ENCODE measurements at regions not wholly inside any gene's neighbourhood (a gene's known extent, or its start where the extent isn't known, plus 50 kb on each side); places are given as distances from the start of the nearest gene placed in this dataset.

DNA sequence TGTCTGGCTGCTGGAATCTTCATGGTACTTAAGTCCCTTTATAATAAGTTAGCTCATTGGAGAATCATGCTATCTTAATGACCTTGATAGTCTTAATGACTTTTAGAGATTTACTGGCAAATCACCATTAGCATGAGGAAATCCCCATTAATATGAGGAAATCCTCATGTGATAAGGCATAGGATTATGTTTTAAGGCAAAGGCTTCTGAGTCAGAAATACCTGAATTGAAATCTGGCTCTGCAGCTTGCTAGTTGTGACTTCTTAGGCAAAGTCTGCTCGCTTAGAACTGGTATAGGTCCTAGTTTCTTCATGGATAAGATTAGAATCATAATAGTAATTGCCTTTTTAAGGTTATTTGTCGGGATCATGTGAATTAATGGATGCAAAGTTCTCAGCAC lies 190.2 kb upstream of the BANK1 start:
- TF ChIP-seq, protein P1, sequence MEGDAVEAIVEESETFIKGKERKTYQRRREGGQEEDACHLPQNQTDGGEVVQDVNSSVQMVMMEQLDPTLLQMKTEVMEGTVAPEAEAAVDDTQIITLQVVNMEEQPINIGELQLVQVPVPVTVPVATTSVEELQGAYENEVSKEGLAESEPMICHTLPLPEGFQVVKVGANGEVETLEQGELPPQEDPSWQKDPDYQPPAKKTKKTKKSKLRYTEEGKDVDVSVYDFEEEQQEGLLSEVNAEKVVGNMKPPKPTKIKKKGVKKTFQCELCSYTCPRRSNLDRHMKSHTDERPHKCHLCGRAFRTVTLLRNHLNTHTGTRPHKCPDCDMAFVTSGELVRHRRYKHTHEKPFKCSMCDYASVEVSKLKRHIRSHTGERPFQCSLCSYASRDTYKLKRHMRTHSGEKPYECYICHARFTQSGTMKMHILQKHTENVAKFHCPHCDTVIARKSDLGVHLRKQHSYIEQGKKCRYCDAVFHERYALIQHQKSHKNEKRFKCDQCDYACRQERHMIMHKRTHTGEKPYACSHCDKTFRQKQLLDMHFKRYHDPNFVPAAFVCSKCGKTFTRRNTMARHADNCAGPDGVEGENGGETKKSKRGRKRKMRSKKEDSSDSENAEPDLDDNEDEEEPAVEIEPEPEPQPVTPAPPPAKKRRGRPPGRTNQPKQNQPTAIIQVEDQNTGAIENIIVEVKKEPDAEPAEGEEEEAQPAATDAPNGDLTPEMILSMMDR (conservative IDR thresholded peaks at IDR 0.05; ENCODE audit: low read depth, low read length) = no peak
- no peak for TF ChIP-seq EZH2 (IDR thresholded peaks at IDR 0.05; ENCODE audit: borderline replicate concordance, low read depth, low read length, poor library complexity, severe bottlenecking)

Measured in A673 (cell line).